Psoas muscle (tissue), 7 donors: ENCODE measurements at regions not wholly inside any gene's neighbourhood (a gene's known extent, or its start where the extent isn't known, plus 50 kb on each side); places are given as distances from the start of the nearest gene placed in this dataset.

Experiments used
- ATAC-seq, 4 donors: fragments of 200-7000 bp; cut with Tn5 transposase; one replicate each; pipeline ENCODE4 v1.9.1; 2020; ENCODE audit warnings: moderate library complexity in 3 of 4, mild to moderate bottlenecking in 2 of 4
- DNase-seq, 2 donors: peaks; one replicate each; pipeline ENCODE4 v3.0.0-alpha.2; 2020
- H3K27ac ChIP-seq: fragments of 200-600 bp; one replicate; pipeline ENCODE4 v1.8.0; 2022
- H3K27me3 ChIP-seq, 3 donors: fragments of 200-600 bp in 1 of 3; one replicate each; pipeline versions ENCODE4 v1.6.1 to v1.8.0; 2013 to 2022; ENCODE audit warnings: low read length in 2 of 3, mild to moderate bottlenecking in 2 of 3, moderate library complexity in 1 of 3; ENCODE audit not compliant: insufficient read depth in 3 of 3
- H3K36me3 ChIP-seq, 2 donors: fragments of 200-600 bp in 1 of 2; one replicate each; pipeline versions ENCODE4 v1.6.1 to v1.8.0; 2013 to 2022; ENCODE audit warnings: low read depth in 1 of 2, mild to moderate bottlenecking in 1 of 2, moderate library complexity in 1 of 2; ENCODE audit not compliant: insufficient read depth in 1 of 2
- H3K4me1 ChIP-seq: fragments of 200-600 bp; one replicate; pipeline ENCODE4 v1.8.0; 2022
- H3K4me3 ChIP-seq: fragments of 200-600 bp; one replicate; pipeline ENCODE4 v1.8.0; 2022; ENCODE audit warnings: mild to moderate bottlenecking
- H3K9me3 ChIP-seq: fragments of 200-600 bp; one replicate; pipeline ENCODE4 v1.8.0; 2022
- CTCF ChIP-seq: fragments of 200-600 bp; IDR thresholded peaks from one replicate; pipeline ENCODE4 v1.8.0; 2022; ENCODE audit warnings: antibody characterized with exemption
- WGBS, 3 donors: extraction: QIAGEN DNeasy Blood & Tissue Kit; methylation state at CpG; one replicate each; pipeline versions ENCODE4 v1.1.6 to v1.1.7; 2013; 5-methylcytosine and 5-hydroxymethylcytosine counted together
- intact Hi-C, 2 donors: fragments of 100-400 bp; cut with DNase I; formaldehyde crosslinking; loops; one replicate each; pipeline versions ENCODE4 v1.11.0 to v1.14.2; 2022
- donor health status: healthy with polysubstance abuse.
- donor health status: DM: no; HTN: no; CAD: no; lungs with moderate emphysema.
- donor health status: Bipolar disorder and iron deficiency.
- donor health status: healthy.
- donor health status: DM: yes; HTN: yes; CAD: no.
- donor health status: DM: no; HTN: no; CAD: no.
- donor health status: DM: yes; HTN: yes; CAD: no.

GRCh38 chr3:82044930-82045705, 283.7 kb upstream of the GBE1 start:
- Histone ChIP-seq H3K27ac (no peak overlapping the region), H3K4me1 (no peaks in the 10 kb centered on the region), H3K4me3 (no peak overlapping the region), H3K9me3 (no peaks in the 10 kb centered on the region), H3K27me3 (no peaks in the 10 kb centered on the region), H3K36me3 (no peaks in the 10 kb centered on the region)
- WGBS, 3 donors: 35 to 43% (median 40%) methylated on average over 4 of the region's 4 CpGs
- DNase-seq: no peak
- no peak for ATAC-seq
- intact Hi-C loops: no loop called here
- TF ChIP-seq CTCF: no peak

- H3K27me3 ChIP-seq: no peaks in the 10 kb centered on the region
- H3K36me3 ChIP-seq: no peaks in the 10 kb centered on the region
- no peaks in the 10 kb centered on the region for H3K9me3 ChIP-seq
- H3K27ac ChIP-seq: no peak overlapping the region
- intact Hi-C loops: no loop called here
- no peak for ATAC-seq
- H3K4me1 ChIP-seq: no peaks in the 10 kb centered on the region
- WGBS, 3 donors: 10 to 24% (median 11%) methylated on average over 1 of the region's 1 CpG
- TF ChIP-seq CTCF: no peak
- DNase-seq: no peak
- no peak overlapping the region for H3K4me3 ChIP-seq
Observed at GRCh38 chr3:82038556-82038955, 277.1 kb upstream of the GBE1 start.

GRCh38 chr3:82033186-82033585, 271.7 kb upstream of the GBE1 start:
- H3K4me3 ChIP-seq: no peak overlapping the region
- H3K9me3 ChIP-seq: no peaks in the 10 kb centered on the region
- WGBS, 3 donors: 75 to 89% (median 82%) methylated on average over 4 of the region's 4 CpGs
- H3K27ac ChIP-seq: no peak overlapping the region
- H3K27me3 ChIP-seq: no peaks in the 10 kb centered on the region
- DNase-seq: no peak
- H3K36me3 ChIP-seq: no peaks in the 10 kb centered on the region
- TF ChIP-seq CTCF: no peak
- ATAC-seq: no peak
- intact Hi-C loops: no loop called here
- peaks cover 5% of the 10 kb centered on the region for H3K4me1 ChIP-seq

- no peak overlapping the region for H3K27ac ChIP-seq
Observed at GRCh38 chr3:82031596-82031995, 270.2 kb upstream of the GBE1 start.

More at GRCh38 chr3:82031596-82031995, 270.2 kb upstream of the GBE1 start:
- intact Hi-C loops: no loop called here
- ATAC-seq (no peak), DNase-seq (no peak)
- TF ChIP-seq CTCF: no peak
- H3K36me3 ChIP-seq: no peaks in the 10 kb centered on the region
- H3K27me3 ChIP-seq: no peaks in the 10 kb centered on the region
- H3K4me1 ChIP-seq: peaks cover 5% of the 10 kb centered on the region
- no peaks in the 10 kb centered on the region for H3K9me3 ChIP-seq
- H3K4me3 ChIP-seq: no peak overlapping the region
